Endothelial cell of umbilical vein (primary cell): ENCODE measurements at regions not wholly inside any gene's neighbourhood (a gene's known extent, or its start where the extent isn't known, plus 50 kb on each side); places are given as distances from the start of the nearest gene placed in this dataset.

ENCODE experiments used
- BruUV-seq: library from RNA; stranded (reverse); fragments of 400-500 nt; replicated peaks from 2 replicates; lab custom pipeline; 2021; lab: Mats Ljungman, UMichigan
- CTCF ChIA-PET: fragments of 300-600, 350-600 bp; sonication (Branson Sonifier 250); formaldehyde crosslinking; loops from one replicate; lab custom pipeline; 2021; ENCODE audit warnings: antibody characterized with exemption, inconsistent platforms; lab: Charles Lee
- POLR2A ChIA-PET: fragments of 300-600, 350-600 bp; sonication (Branson Sonifier 250); formaldehyde crosslinking; loops from one replicate; lab custom pipeline; 2021; ENCODE audit warnings: antibody characterized with exemption, inconsistent platforms; lab: Charles Lee
- DNase-seq: peaks from one replicate; pipeline ENCODE4 v3.0.0-alpha.2; 2011; ENCODE audit warnings: low read depth, low spot score
- FAIRE-seq: peaks from 2 replicates; lab custom pipeline; 2011; peaks lifted over from hg19 to GRCh38; lab: Jason Lieb, UNC
- H2AFZ ChIP-seq: 2 replicates; pipeline ENCODE4 v1.6.0; 2012; ENCODE audit warnings: low read depth, low read length, control low read depth, inconsistent platforms
- H3K27ac ChIP-seq: 2 replicates; pipeline ENCODE4 v1.5.1; 2011; ENCODE audit warnings: low read depth, mild to moderate bottlenecking, control low read depth, low read length, moderate library complexity; ENCODE audit not compliant: insufficient read depth
- H3K27me3 ChIP-seq, 2 experiments: 2 replicates each; pipeline versions ENCODE4 v1.6.0 to v1.6.1; 2011; ENCODE audit warnings: low read length in 2 of 2, mixed read lengths in 1 of 2; ENCODE audit not compliant: control insufficient read depth in 2 of 2, insufficient read depth in 2 of 2
- H3K36me3 ChIP-seq, 2 experiments: 2 replicates in 1 of 2; 3 replicates in 1 of 2; pipeline ENCODE4 v1.5.1; 2011; ENCODE audit warnings: low read length in 2 of 2, mild to moderate bottlenecking in 1 of 2, moderate library complexity in 1 of 2; ENCODE audit not compliant: control insufficient read depth in 2 of 2, insufficient read depth in 2 of 2; ENCODE audit errors: extremely low read depth in 1 of 2
- H3K4me1 ChIP-seq: 3 replicates; pipeline ENCODE4 v1.5.1; 2011; ENCODE audit warnings: mild to moderate bottlenecking, low read length; ENCODE audit not compliant: control insufficient read depth, insufficient read depth; ENCODE audit errors: extremely low read depth
- H3K4me2 ChIP-seq: 2 replicates; pipeline ENCODE4 v1.6.1; 2011; ENCODE audit warnings: low read length, control low read depth, mixed read lengths; ENCODE audit not compliant: insufficient read depth
- H3K4me3 ChIP-seq, 3 experiments: fragments of 200-600 bp in 1 of 3; sonication (generic), shearing (Covaris generic) in 1 of 3; replicated peaks in 1 of 3; 2 replicates each; pipeline ENCODE4 v1.5.1; 2011 to 2016; ENCODE audit warnings: control low read depth in 3 of 3, low read length in 3 of 3, mild to moderate bottlenecking in 2 of 3, inconsistent platforms in 1 of 3, low read depth in 1 of 3, moderate library complexity in 1 of 3; ENCODE audit not compliant: insufficient read depth in 1 of 3
- H3K79me2 ChIP-seq: 2 replicates; pipeline ENCODE4 v1.6.0; 2012; ENCODE audit warnings: low read length, inconsistent platforms; ENCODE audit not compliant: control insufficient read depth, insufficient read depth
- H3K9ac ChIP-seq: replicated peaks from 2 replicates; pipeline ENCODE3; 2011; ENCODE audit warnings: low read length, control low read depth; ENCODE audit not compliant: insufficient read depth; ENCODE audit errors: extremely low read depth
- H3K9me1 ChIP-seq: replicated peaks from 3 replicates; pipeline ENCODE4 v1.6.0; 2011; ENCODE audit warnings: mild to moderate bottlenecking, low read length; ENCODE audit not compliant: control insufficient read depth, insufficient read depth; ENCODE audit errors: extremely low read depth
- H3K9me3 ChIP-seq: replicated peaks from 2 replicates; pipeline ENCODE4 v1.5.1; 2012; ENCODE audit warnings: low read length, inconsistent platforms; ENCODE audit not compliant: control insufficient read depth, insufficient read depth
- H4K20me1 ChIP-seq: replicated peaks from 2 replicates; pipeline ENCODE3; 2011; ENCODE audit warnings: mild to moderate bottlenecking, low read length; ENCODE audit not compliant: control insufficient read depth, insufficient read depth; ENCODE audit errors: extremely low read depth
- JUN ChIP-seq: IDR thresholded peaks from 2 replicates; pipeline ENCODE4 v1.6.1; 2011; ENCODE audit warnings: borderline replicate concordance, low read depth; ENCODE audit not compliant: insufficient read length, insufficient read depth
- MAX ChIP-seq: IDR thresholded peaks from 2 replicates; pipeline ENCODE4 v1.6.1; 2011; ENCODE audit not compliant: insufficient read depth, insufficient read length
- MYC ChIP-seq: IDR thresholded peaks from one replicate; pipeline ENCODE4 v1.6.1; 2011; ENCODE audit warnings: mild to moderate bottlenecking, low read depth, low read length
- dilution Hi-C: fragments of 300-500 bp; cut with MboI; formaldehyde crosslinking; loops from one replicate; pipeline ENCODE4 v1.15.0; 2019; ENCODE audit warnings: low sequenced_read_pairs; ENCODE audit not compliant: extremely low pct_ligation_motif_present
- intact Hi-C: fragments of 100-400 bp; cut with micrococcal nuclease; formaldehyde crosslinking; loops from one replicate; pipeline ENCODE4 v1.10.0; 2022

DNA sequence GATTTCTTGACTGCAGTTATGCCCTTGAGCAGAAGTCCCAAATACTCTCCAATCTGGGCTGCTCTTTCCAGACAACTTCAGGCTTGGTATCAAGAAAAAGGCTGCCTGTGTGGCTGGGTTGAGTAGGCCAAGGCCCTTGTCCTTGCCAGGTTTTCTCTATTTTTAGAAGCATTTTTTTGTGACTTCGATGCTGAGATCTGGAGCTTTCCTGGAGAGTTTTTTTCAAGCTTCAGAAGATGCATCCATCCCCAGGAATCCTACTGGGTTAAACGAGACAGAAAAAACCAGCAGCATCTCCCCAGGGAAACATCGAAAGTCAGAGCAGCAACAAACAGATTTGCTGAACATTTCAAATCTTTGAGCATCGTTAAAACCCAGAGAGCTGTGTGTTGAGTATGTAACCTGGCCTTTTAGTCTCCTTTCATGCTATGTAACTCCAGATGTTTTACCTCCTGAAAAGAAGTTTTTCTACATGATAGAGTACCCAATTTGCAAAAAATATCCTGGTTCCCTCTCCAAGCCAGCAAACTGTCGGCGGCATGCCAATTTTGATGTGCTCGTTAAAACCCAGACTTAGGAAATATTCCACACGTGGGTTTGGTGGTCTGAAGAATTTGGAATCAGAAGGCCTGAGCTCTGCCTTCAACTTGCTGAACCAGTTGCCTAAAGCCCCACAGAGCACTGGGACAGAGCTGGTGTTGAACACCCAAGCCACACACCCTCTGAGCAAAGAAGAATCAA is 98.1 kb upstream of the ALDH1B1 start:
- no peaks in the 10 kb centered on the region for H3K36me3 ChIP-seq
- H3K4me1 ChIP-seq, result no peaks in the 10 kb centered on the region
- no peaks in the 10 kb centered on the region for H3K9me1 ChIP-seq
- no peak overlapping the region for H3K27ac ChIP-seq
- no peaks in the 10 kb centered on the region for H4K20me1 ChIP-seq
- FAIRE-seq (no peak), DNase-seq (no peak)
- dilution Hi-C loops, result no loop called here
- H3K9ac ChIP-seq, result no peak overlapping the region
- H3K79me2 ChIP-seq, result no peaks in the 10 kb centered on the region
- no peak for TF ChIP-seq MYC
- H3K9me3 ChIP-seq, result no peaks in the 10 kb centered on the region
- POLR2A ChIA-PET, result no interaction called here
- H2AFZ ChIP-seq, result no peak overlapping the region
- intact Hi-C loops, result no loop called here
- H3K4me3 ChIP-seq, result no peak overlapping the region
- H3K4me2 ChIP-seq, result no peak overlapping the region
- peaks cover 5 to 32% of the 10 kb centered on the region in 2 experiments for H3K27me3 ChIP-seq
- CTCF ChIA-PET, result no interaction called here
- no TSS peak for BruUV-seq

DNA sequence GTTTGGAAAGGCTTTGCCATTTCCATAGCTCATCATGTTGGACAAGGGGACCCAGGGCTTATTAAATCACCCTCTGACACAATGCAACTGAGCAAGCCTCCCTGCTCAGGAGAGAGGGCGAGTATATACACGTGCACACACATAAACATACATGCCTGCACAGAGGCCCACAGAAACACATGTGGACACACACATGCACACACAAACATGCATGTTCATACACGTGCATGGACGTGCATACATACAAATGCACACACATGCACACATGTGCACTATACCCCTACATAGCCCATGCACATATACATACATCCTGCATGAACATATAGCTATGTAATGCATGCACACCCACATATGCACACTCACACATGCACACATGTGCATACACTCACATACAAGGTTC is 99.5 kb upstream of the ALDH1B1 start:
- no peak overlapping the region for H3K9ac ChIP-seq
- no TSS peak for BruUV-seq

More for the DNA sequence above, 99.5 kb upstream of the ALDH1B1 start:
- no peaks in the 10 kb centered on the region for H4K20me1 ChIP-seq
- no peaks in the 10 kb centered on the region for H3K4me1 ChIP-seq
- no peaks in the 10 kb centered on the region for H3K79me2 ChIP-seq
- dilution Hi-C loops, result no loop called here
- no peak overlapping the region for H3K27ac ChIP-seq
- CTCF ChIA-PET, result interaction anchor here (1.0 kb wide), 1 partner anchor 29 kb away, joined by 3 read pairs; no protein-coding TSS in a partner anchor
- peaks cover 5 to 21% of the 10 kb centered on the region in 2 experiments for H3K27me3 ChIP-seq
- no peaks in the 10 kb centered on the region for H3K9me1 ChIP-seq
- no peak overlapping the region for H2AFZ ChIP-seq
- no peak overlapping the region for H3K4me3 ChIP-seq
- TF ChIP-seq MAX, result peak; percentile 21
- no peak for TF ChIP-seq JUN
- no peaks in the 10 kb centered on the region for H3K9me3 ChIP-seq
- no peaks in the 10 kb centered on the region for H3K36me3 ChIP-seq
- intact Hi-C loops, result no loop called here
- FAIRE-seq (no peak), DNase-seq (no peak)
- POLR2A ChIA-PET, result no interaction called here
- H3K4me2 ChIP-seq, result no peak overlapping the region
